GM19463 (cell line): ENCODE measurements at regions not wholly inside any gene's neighbourhood (a gene's known extent, or its start where the extent isn't known, plus 50 kb on each side); places are given as distances from the start of the nearest gene placed in this dataset.

ENCODE experiments used
- ATAC-seq: cut with Tn5 transposase; IDR thresholded peaks from one replicate; pipeline ENCODE4 v1.9.1; 2021; ENCODE audit warnings: mild to moderate bottlenecking, moderate library complexity; ENCODE audit not compliant: unreplicated experiment

- no peak for ATAC-seq
Observed at GRCh38 chr20:59403261-59403961, 103.0 kb downstream of the EDN3 start.

GRCh38 chr20:59403962-59404314, 103.5 kb downstream of the EDN3 start:
- no peak for ATAC-seq

- no peak for ATAC-seq
Observed at GRCh38 chr20:59404749-59405148, 104.3 kb downstream of the EDN3 start.

GRCh38 chr20:59405226-59406200, 105.1 kb downstream of the EDN3 start:
- no peak for ATAC-seq

- no peak for ATAC-seq
Observed at GRCh38 chr20:59406446-59406845, 106.0 kb downstream of the EDN3 start.

- no peak for ATAC-seq
Observed at GRCh38 chr20:59411170-59411569, 110.8 kb downstream of the EDN3 start.

- ATAC-seq, result no peak
Observed at GRCh38 chr20:59411589-59411988, 111.2 kb downstream of the EDN3 start.

- no peak for ATAC-seq
Observed at GRCh38 chr20:59412181-59412580, 111.8 kb downstream of the EDN3 start.

- ATAC-seq, result no peak
Observed at GRCh38 chr20:59412875-59413284, 112.5 kb downstream of the EDN3 start.

GRCh38 chr20:59413326-59413865, 113.0 kb downstream of the EDN3 start:
- no peak for ATAC-seq

- no peak for ATAC-seq
Observed at GRCh38 chr20:59414936-59415623, 114.7 kb downstream of the EDN3 start.

- ATAC-seq, result no peak
Observed at GRCh38 chr20:59416916-59417315, 116.5 kb downstream of the EDN3 start.

- ATAC-seq, result no peak
Observed at GRCh38 chr20:59421089-59421488, 120.7 kb downstream of the EDN3 start.

- no peak for ATAC-seq
Observed at GRCh38 chr20:59421920-59422637, 121.7 kb downstream of the EDN3 start.

- no peak for ATAC-seq
Observed at GRCh38 chr20:59422872-59423544, 122.6 kb downstream of the EDN3 start.

GRCh38 chr20:59424976-59425375, 124.6 kb downstream of the EDN3 start:
- no peak for ATAC-seq

GRCh38 chr20:59425572-59425971, 125.2 kb downstream of the EDN3 start:
- ATAC-seq, result no peak

GRCh38 chr20:59428006-59428405, 127.6 kb downstream of the EDN3 start:
- no peak for ATAC-seq

- no peak for ATAC-seq
Observed at GRCh38 chr20:59428441-59429205, 128.2 kb downstream of the EDN3 start.
